ENCODE measurements at regions not wholly inside any gene's neighbourhood (a gene's known extent, or its start where the extent isn't known, plus 50 kb on each side); places are given as distances from the start of the nearest gene placed in this dataset.
"Not testable (repeated sequence)": the region's sequence is repeated elsewhere in the genome, so short reads cannot be mapped to it uniquely, and the experiment has no call there.

- not testable (repeated sequence) for DNase-seq
Observed at GRCh38 chr1:146883190-146883589, 54.9 kb upstream of the NBPF12 start.

- DNase-seq, result not testable (repeated sequence)
Observed at GRCh38 chr1:146881096-146881495, 57.0 kb upstream of the NBPF12 start.

GRCh38 chr1:146863799-146864319, 74.3 kb upstream of the NBPF12 start:
- DNase-seq, result not testable (repeated sequence)

GRCh38 chr1:146853147-146853546, 85.0 kb upstream of the NBPF12 start:
- not testable (repeated sequence) for DNase-seq

GRCh38 chr1:146850352-146850889, 87.7 kb upstream of the NBPF12 start:
- DNase-seq, result not testable (repeated sequence)

- not testable (repeated sequence) for DNase-seq
Observed at GRCh38 chr1:146838725-146839124, 99.4 kb upstream of the NBPF12 start.

- DNase-seq, result not testable (repeated sequence)
Observed at GRCh38 chr1:146826957-146827356, 111.2 kb upstream of the NBPF12 start.

- DNase-seq, result not testable (repeated sequence)
Observed at GRCh38 chr1:146794236-146794635, 143.9 kb upstream of the NBPF12 start.

- DNase-seq, result not testable (repeated sequence)
Observed at GRCh38 chr1:146792725-146793124, 145.4 kb upstream of the NBPF12 start.

- DNase-seq, result not testable (repeated sequence)
Observed at GRCh38 chr1:146784212-146784940, 153.7 kb upstream of the NBPF12 start.

GRCh38 chr1:146781235-146781634, 156.9 kb upstream of the NBPF12 start:
- DNase-seq, result not testable (repeated sequence)

- not testable (repeated sequence) for DNase-seq
Observed at GRCh38 chr1:146777826-146778602, 160.1 kb upstream of the NBPF12 start.

GRCh38 chr1:146774988-146775387, 163.1 kb upstream of the NBPF12 start:
- not testable (repeated sequence) for DNase-seq

GRCh38 chr1:146774271-146774670, 163.9 kb upstream of the NBPF12 start:
- DNase-seq, result not testable (repeated sequence)

- DNase-seq, result not testable (repeated sequence)
Observed at GRCh38 chr1:146771409-146771808, 166.7 kb upstream of the NBPF12 start.

GRCh38 chr1:146770998-146771397, 167.1 kb upstream of the NBPF12 start:
- not testable (repeated sequence) for DNase-seq

- not testable (repeated sequence) for DNase-seq
Observed at GRCh38 chr1:146763234-146763633, 174.9 kb upstream of the NBPF12 start.

- not testable (repeated sequence) for DNase-seq
Observed at GRCh38 chr1:146756858-146757257, 181.3 kb upstream of the NBPF12 start.

- not testable (repeated sequence) for DNase-seq
Observed at GRCh38 chr1:146748686-146749085, 189.4 kb upstream of the NBPF12 start.

- not testable (repeated sequence) for DNase-seq
Observed at GRCh38 chr1:146731981-146732680, 206.0 kb upstream of the NBPF12 start.

GRCh38 chr1:146729642-146730344, 208.3 kb upstream of the NBPF12 start:
- DNase-seq, result not testable (repeated sequence)

GRCh38 chr1:146715054-146715453, 223.1 kb upstream of the NBPF12 start:
- DNase-seq, result not testable (repeated sequence)

Measured in stimulated activated CD8-positive, alpha-beta memory T cell treated with anti-CD3 and anti-CD28 coated beads, Interleukin-4, amount 100 ng/mL, for 48 hours (primary cell).